ENCODE measurements at regions not wholly inside any gene's neighbourhood (a gene's known extent, or its start where the extent isn't known, plus 50 kb on each side); places are given as distances from the start of the nearest gene placed in this dataset.
A peak's percentile ranks its signal among the peaks of the same experiment; 100 is the strongest.
"Not testable (repeated sequence)": the region's sequence is repeated elsewhere in the genome, so short reads cannot be mapped to it uniquely, and the experiment has no call there.

- no peaks in the 10 kb centered on the region for H3K36me3 ChIP-seq
- H3K4me3 ChIP-seq = no peak overlapping the region
- no peak overlapping the region for H3K27ac ChIP-seq
- DNase-seq = no peak
- TF ChIP-seq EP300 (IDR thresholded peaks at IDR 0.05) (no peak), POLR2A (IDR thresholded peaks at IDR 0.05) (no peak), POLR2AphosphoS5 (IDR thresholded peaks at IDR 0.05) (no peak)
- TF ChIP-seq, protein P1, sequence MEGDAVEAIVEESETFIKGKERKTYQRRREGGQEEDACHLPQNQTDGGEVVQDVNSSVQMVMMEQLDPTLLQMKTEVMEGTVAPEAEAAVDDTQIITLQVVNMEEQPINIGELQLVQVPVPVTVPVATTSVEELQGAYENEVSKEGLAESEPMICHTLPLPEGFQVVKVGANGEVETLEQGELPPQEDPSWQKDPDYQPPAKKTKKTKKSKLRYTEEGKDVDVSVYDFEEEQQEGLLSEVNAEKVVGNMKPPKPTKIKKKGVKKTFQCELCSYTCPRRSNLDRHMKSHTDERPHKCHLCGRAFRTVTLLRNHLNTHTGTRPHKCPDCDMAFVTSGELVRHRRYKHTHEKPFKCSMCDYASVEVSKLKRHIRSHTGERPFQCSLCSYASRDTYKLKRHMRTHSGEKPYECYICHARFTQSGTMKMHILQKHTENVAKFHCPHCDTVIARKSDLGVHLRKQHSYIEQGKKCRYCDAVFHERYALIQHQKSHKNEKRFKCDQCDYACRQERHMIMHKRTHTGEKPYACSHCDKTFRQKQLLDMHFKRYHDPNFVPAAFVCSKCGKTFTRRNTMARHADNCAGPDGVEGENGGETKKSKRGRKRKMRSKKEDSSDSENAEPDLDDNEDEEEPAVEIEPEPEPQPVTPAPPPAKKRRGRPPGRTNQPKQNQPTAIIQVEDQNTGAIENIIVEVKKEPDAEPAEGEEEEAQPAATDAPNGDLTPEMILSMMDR (IDR thresholded peaks at IDR 0.05) = no peak
- intact Hi-C loops (cut with DNase I; ENCODE audit: low total_unique reads) = no loop called here
- H3K27me3 ChIP-seq = peaks cover 0 to 43% (median 10%) of the 10 kb centered on the region in 3 donors
- no peaks in the 10 kb centered on the region for H3K9me3 ChIP-seq
- H3K4me1 ChIP-seq = no peaks in the 10 kb centered on the region
- 25 to 56% (median 53%) methylated on average over 1 of the region's 1 CpG for WGBS, 5 donors
These were observed 123.8 kb upstream of the BNIP2 start for GRCh38 chr15:59812889-59813288.

GRCh38 chr15:59812250-59812870 is 123.2 kb upstream of the BNIP2 start:
- intact Hi-C loops (cut with DNase I; ENCODE audit: low total_unique reads) = no loop called here

GRCh38 chr15:59803293-59803966 is 114.3 kb upstream of the BNIP2 start:
- H3K27ac ChIP-seq; H3K36me3 ChIP-seq; H3K27me3 ChIP-seq; H3K4me1 ChIP-seq; H3K9me3 ChIP-seq; intact Hi-C loops (cut with DNase I; ENCODE audit: low total_unique reads): not testable (repeated sequence)
- 31 to 45% (median 43%) methylated on average over 19 of the region's 19 CpGs for WGBS, 5 donors
- peak in 1 of 2 donors; percentile 80 for DNase-seq
- peak overlapping the region in 1 of 4 donors; percentile 7 for H3K4me3 ChIP-seq

More at GRCh38 chr15:59812250-59812870, 123.2 kb upstream of the BNIP2 start:
- TF ChIP-seq EP300 (IDR thresholded peaks at IDR 0.05) (no peak), POLR2AphosphoS5 (IDR thresholded peaks at IDR 0.05) (no peak), POLR2A (IDR thresholded peaks at IDR 0.05) (no peak)
- TF ChIP-seq, protein P1 (IDR thresholded peaks at IDR 0.05) = no peak
- no peak overlapping the region for H3K4me3 ChIP-seq
- no peak overlapping the region for H3K27ac ChIP-seq
- no peaks in the 10 kb centered on the region for H3K4me1 ChIP-seq
- H3K27me3 ChIP-seq = peaks cover 0 to 41% (median 7%) of the 10 kb centered on the region in 3 donors
- H3K9me3 ChIP-seq = no peaks in the 10 kb centered on the region
- H3K36me3 ChIP-seq = no peaks in the 10 kb centered on the region
- WGBS, 5 donors = 32 to 49% (median 35%) methylated on average over 15 of the region's 15 CpGs
- DNase-seq = no peak

DNA sequence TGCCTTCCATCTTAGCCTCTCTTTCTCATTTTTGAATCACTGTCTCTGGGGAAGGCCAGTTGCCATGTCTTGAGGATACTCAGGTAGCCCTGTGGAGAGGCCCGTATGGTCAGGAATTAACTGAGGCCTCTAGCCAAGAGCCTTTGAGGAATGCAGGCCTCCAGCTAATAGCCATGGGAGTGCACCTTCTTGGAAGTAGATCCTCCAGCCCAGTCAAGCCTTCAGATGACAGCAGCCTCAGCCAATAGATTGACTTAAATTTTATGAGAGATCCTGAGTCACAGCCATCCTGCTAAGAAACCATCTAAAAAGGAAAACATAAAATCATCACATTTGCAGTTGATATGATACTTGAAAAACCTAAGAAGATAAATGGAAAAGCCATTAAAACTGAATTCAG is 112.5 kb upstream of the BNIP2 start:
- Histone ChIP-seq H3K27me3 (no peaks in the 10 kb centered on the region), H3K27ac (no peak overlapping the region), H3K9me3 (no peaks in the 10 kb centered on the region), H3K4me1 (no peaks in the 10 kb centered on the region), H3K36me3 (no peaks in the 10 kb centered on the region), H3K4me3 (no peak overlapping the region)
- TF ChIP-seq, protein P1 (IDR thresholded peaks at IDR 0.05) = no peak
- TF ChIP-seq EP300 (IDR thresholded peaks at IDR 0.05) (no peak), POLR2A (IDR thresholded peaks at IDR 0.05) (no peak), POLR2AphosphoS5 (IDR thresholded peaks at IDR 0.05) (no peak)
- DNase-seq = no peak
- intact Hi-C loops (cut with DNase I; ENCODE audit: low total_unique reads) = no loop called here
- WGBS, 5 donors = 67 to 88% (median 77%) methylated on average over 1 of the region's 1 CpG

GRCh38 chr15:59798605-59798917 is 109.4 kb upstream of the BNIP2 start:
- DNase-seq = no peak
- intact Hi-C loops (cut with DNase I; ENCODE audit: low total_unique reads) = no loop called here
- TF ChIP-seq POLR2A (IDR thresholded peaks at IDR 0.05) (no peak), EP300 (IDR thresholded peaks at IDR 0.05) (no peak), POLR2AphosphoS5 (IDR thresholded peaks at IDR 0.05) (no peak)
- TF ChIP-seq, protein P1 (IDR thresholded peaks at IDR 0.05) = no peak
- WGBS, 5 donors = 42 to 57% (median 46%) methylated on average over 5 of the region's 5 CpGs
- Histone ChIP-seq H3K9me3 (no peaks in the 10 kb centered on the region), H3K27me3 (peaks cover 0 to 19% (median 0%) of the 10 kb centered on the region in 3 donors), H3K4me1 (no peaks in the 10 kb centered on the region), H3K27ac (no peak overlapping the region), H3K4me3 (no peak overlapping the region), H3K36me3 (no peaks in the 10 kb centered on the region)
